Activated naive CD8-positive, alpha-beta T cell treated with anti-CD3 and anti-CD28 coated beads for 36 hours (primary cell): ENCODE measurements at regions not wholly inside any gene's neighbourhood (a gene's known extent, or its start where the extent isn't known, plus 50 kb on each side); places are given as distances from the start of the nearest gene placed in this dataset.

ENCODE experiments used
- DNase-seq: peaks from one replicate; pipeline ENCODE4 v3.0.0; 2021
- H3K27ac Mint-ChIP-seq: one replicate; pipeline ENCODE4 v1.8.0; 2022; ENCODE audit warnings: mild to moderate bottlenecking, moderate library complexity, mixed read lengths
- H3K27me3 Mint-ChIP-seq: one replicate; pipeline ENCODE4 v1.8.0; 2022; ENCODE audit warnings: mild to moderate bottlenecking, mixed read lengths
- H3K36me3 Mint-ChIP-seq: one replicate; pipeline ENCODE4 v1.8.0; 2021; ENCODE audit warnings: mild to moderate bottlenecking, mixed read lengths
- H3K4me1 Mint-ChIP-seq: one replicate; pipeline ENCODE4 v1.8.0; 2021; ENCODE audit warnings: mixed read lengths
- H3K4me3 Mint-ChIP-seq: one replicate; pipeline ENCODE4 v1.8.0; 2022; ENCODE audit warnings: mild to moderate bottlenecking, moderate library complexity, mixed read lengths
- H3K9me3 Mint-ChIP-seq: one replicate; pipeline ENCODE4 v1.8.0; 2022; ENCODE audit warnings: mixed read lengths

DNA sequence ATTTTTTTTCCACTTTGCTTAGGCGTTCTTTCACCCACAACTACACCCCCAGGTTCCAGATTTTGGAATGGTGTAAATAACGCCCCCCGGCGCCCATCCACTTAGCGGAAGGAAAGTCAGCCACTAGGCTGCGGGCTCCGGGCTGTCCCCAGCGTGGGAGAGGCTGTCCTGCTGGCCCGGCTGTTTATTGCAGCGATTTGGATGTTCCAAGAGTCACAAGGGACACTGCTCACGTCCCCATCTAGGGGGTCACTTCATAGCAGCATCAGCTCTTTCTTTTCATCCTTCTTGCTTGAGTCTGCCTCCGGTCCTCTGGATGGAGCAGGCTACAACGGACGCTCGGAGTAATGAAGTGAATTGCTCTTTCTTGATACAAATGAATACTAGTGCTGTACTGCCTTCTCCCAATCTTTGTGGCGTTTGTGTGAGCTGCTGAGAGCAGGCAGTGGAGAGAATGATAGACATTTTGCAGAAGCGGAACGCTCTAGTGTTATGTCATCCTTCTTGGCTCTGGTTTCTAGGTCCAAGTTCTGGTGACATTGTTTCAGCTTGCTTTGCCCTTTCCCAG is 50.7 kb upstream of the PAIP2B start:
- H3K27me3 Mint-ChIP-seq = peaks cover 89% of the 10 kb centered on the region
- peaks cover 10% of the 10 kb centered on the region for H3K4me1 Mint-ChIP-seq
- peaks cover 3% of the 10 kb centered on the region for H3K36me3 Mint-ChIP-seq
- H3K4me3 Mint-ChIP-seq = peak overlapping the region; percentile 75
- H3K27ac Mint-ChIP-seq = no peak overlapping the region
- DNase-seq = peak; percentile 40
- peaks cover 3% of the 10 kb centered on the region for H3K9me3 Mint-ChIP-seq

DNA sequence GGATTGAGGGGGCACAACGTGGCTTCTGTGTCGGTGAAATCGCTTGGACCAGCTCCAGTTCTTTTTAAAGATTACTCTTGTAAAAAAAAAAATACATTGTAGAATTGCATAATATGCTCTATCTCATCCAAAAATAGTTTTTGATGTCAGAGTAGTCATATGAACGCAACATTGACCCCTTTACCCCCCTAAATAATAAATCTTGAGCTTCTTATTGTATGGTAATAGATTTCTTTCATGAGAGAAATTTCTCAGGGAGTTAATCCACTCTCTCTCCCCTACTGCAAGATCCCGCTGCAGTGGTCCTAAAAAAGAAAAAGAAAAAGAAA is 50.2 kb upstream of the PAIP2B start:
- Mint-ChIP-seq H3K4me3 (peak overlapping the region; percentile 75), H3K36me3 (peaks cover 3% of the 10 kb centered on the region), H3K27me3 (peaks cover 91% of the 10 kb centered on the region), H3K9me3 (peaks cover 3% of the 10 kb centered on the region), H3K4me1 (peaks cover 10% of the 10 kb centered on the region), H3K27ac (no peak overlapping the region)
- no peak for DNase-seq

DNA sequence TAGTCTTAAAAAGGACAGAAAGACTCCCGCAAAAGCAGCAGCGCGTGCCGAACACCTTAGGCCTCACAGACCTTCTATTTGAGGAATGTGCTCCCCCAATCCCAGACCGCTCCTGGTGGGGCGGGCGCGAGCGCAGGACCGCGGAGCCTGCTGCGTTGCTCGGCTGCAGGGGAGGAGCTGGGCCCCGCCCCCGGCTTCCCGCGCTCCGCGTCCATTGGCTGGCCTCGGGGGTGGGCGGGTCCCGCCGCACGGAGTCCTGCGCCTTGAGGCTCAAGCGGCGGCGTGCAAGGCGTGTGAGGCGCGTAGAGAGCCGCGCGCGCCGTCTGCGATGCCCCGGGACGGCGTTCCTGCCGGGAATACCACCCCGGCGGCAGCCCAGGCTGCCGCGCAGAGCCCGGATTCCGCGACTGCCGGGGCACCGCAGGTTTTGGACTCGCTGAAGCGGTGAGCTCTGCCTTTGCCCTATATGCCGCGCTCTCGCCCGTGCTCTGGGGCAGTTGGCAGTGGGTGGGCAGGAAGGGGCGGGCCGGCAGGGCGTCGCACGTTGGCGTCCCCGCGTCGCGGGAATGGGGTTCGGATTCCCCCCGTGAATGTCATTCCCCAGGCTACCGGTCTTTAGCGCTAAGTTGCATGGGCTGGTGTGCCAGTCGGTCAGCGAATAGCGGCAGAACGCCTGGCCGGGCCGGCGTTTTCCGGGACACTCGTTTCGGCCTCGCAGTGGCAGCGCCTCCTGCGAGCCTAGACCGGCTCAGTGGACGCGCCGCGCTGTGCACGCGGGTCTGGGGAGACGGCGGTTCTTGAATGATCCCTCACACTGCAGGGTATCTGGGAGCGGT is 49.6 kb upstream of the PAIP2B start:
- H3K36me3 Mint-ChIP-seq = peaks cover 3% of the 10 kb centered on the region
- peaks cover 10% of the 10 kb centered on the region for H3K4me1 Mint-ChIP-seq
- peaks cover 91% of the 10 kb centered on the region for H3K27me3 Mint-ChIP-seq
- no peak overlapping the region for H3K27ac Mint-ChIP-seq
- H3K4me3 Mint-ChIP-seq = peak overlapping the region; percentile 75
- peak; percentile 94 for DNase-seq
- H3K9me3 Mint-ChIP-seq = peaks cover 3% of the 10 kb centered on the region
